A549 (cell line): ENCODE measurements at regions not wholly inside any gene's neighbourhood (a gene's known extent, or its start where the extent isn't known, plus 50 kb on each side); places are given as distances from the start of the nearest gene placed in this dataset.

ENCODE experiments used
- ATAC-seq, 2 experiments: fragments of 200-7000 bp in 1 of 2; fragments of >200 bp in 1 of 2; cut with Nextera tagmentation in 1 of 2; cut with Tn5 transposase in 1 of 2; 3 replicates each; pipeline versions ENCODE4 v1.8.0 to v1.9.1; 2018 to 2020; ENCODE audit warnings: mild to moderate bottlenecking in 1 of 2, moderate library complexity in 1 of 2
- CTCF ChIA-PET: fragments of 300-600 bp; sonication (Branson Sonifier 250); formaldehyde crosslinking; extraction: SDS; loops from one replicate; lab custom pipeline; 2021; ENCODE audit warnings: antibody characterized with exemption, inconsistent platforms; lab: Yijun Ruan, JAX
- POLR2A ChIA-PET: fragments of 350-600 bp; formaldehyde crosslinking; extraction: SDS; loops from one replicate; lab custom pipeline; 2021; ENCODE audit warnings: antibody characterized with exemption, inconsistent platforms; lab: Yijun Ruan, JAX
- DNase-seq, 2 experiments: peaks; one replicate each; pipeline versions ENCODE4 v3.0.0 to v3.0.0-alpha.2; 2011 to 2016; ENCODE audit warnings: low read depth in 1 of 2, low spot score in 1 of 2
- FAIRE-seq: peaks from 2 replicates; lab custom pipeline; 2011; peaks lifted over from hg19 to GRCh38; lab: Jason Lieb, UNC
- H3K27ac ChIP-seq, 2 experiments: fragments of >200 bp; sonication (Bioruptor Twin); formaldehyde crosslinking; 3 replicates each; pipeline ENCODE4 v1.5.1; 2016 to 2017
- H3K4me1 ChIP-seq: fragments of >200 bp; sonication (Bioruptor Twin); formaldehyde crosslinking; 3 replicates; pipeline ENCODE4 v1.6.1; 2016
- H3K4me2 ChIP-seq: fragments of >200 bp; sonication (Bioruptor Twin); formaldehyde crosslinking; 3 replicates; pipeline ENCODE4 v1.6.1; 2016
- H3K4me3 ChIP-seq: fragments of >200 bp; sonication (Bioruptor Twin); formaldehyde crosslinking; 3 replicates; pipeline ENCODE4 v1.5.1; 2016
- H3K9me3 ChIP-seq: fragments of >200 bp; sonication (Bioruptor Twin); formaldehyde crosslinking; 3 replicates; pipeline ENCODE4 v1.6.1; 2016
- BHLHE40 ChIP-seq: IDR thresholded peaks from 2 replicates; pipeline ENCODE4 v1.6.1; 2012; ENCODE audit warnings: low read depth, low read length, inconsistent platforms
- CBX8 ChIP-seq: fragments of 200-600 bp; sonication (generic); IDR thresholded peaks from 2 replicates; pipeline ENCODE4 v1.6.1; 2016
- CEBPB ChIP-seq, 2 experiments: fragments of >200 bp in 1 of 2; sonication (Bioruptor Twin) in 1 of 2; formaldehyde crosslinking in 1 of 2; IDR thresholded peaks; 2 replicates each; pipeline ENCODE4 v1.6.1; 2012 to 2016
- FOXS1 ChIP-seq: fragments of 250-450 bp; sonication (Bioruptor Pico); IDR thresholded peaks from 2 replicates; pipeline ENCODE4 v1.5.0; 2020; ENCODE audit warnings: mild to moderate bottlenecking, moderate library complexity
- GATA3 ChIP-seq: IDR thresholded peaks from 2 replicates; pipeline ENCODE4 v1.6.1; 2012; ENCODE audit warnings: borderline replicate concordance
- HDAC2 ChIP-seq: fragments of 200-600 bp; sonication (generic); IDR thresholded peaks from 2 replicates; pipeline ENCODE4 v1.6.1; 2016
- HOXA7 ChIP-seq: fragments of 250-450 bp; sonication (Bioruptor Pico); IDR thresholded peaks from 2 replicates; pipeline ENCODE4 v1.5.0; 2020; ENCODE audit warnings: mild to moderate bottlenecking, moderate library complexity
- HOXB5 ChIP-seq: fragments of 250-450 bp; sonication (Bioruptor Pico); IDR thresholded peaks from 2 replicates; pipeline ENCODE4 v1.5.0; 2020; ENCODE audit warnings: mild to moderate bottlenecking, moderate library complexity
- JUN ChIP-seq, 2 experiments: fragments of >200 bp; sonication (Bioruptor Twin); formaldehyde crosslinking; IDR thresholded peaks; 2 replicates in 1 of 2; 3 replicates in 1 of 2; pipeline ENCODE4 v1.6.1; 2016 to 2017
- KDM1A ChIP-seq: fragments of 200-600 bp; sonication (generic); IDR thresholded peaks from 2 replicates; pipeline ENCODE4 v1.6.1; 2016; ENCODE audit warnings: low read depth, mild to moderate bottlenecking
- MAZ ChIP-seq: fragments of 150-350 bp; IDR thresholded peaks from 2 replicates; pipeline ENCODE4 v1.6.1; 2014; ENCODE audit warnings: antibody characterized with exemption, low read depth, low read length, borderline replicate concordance
- RCOR1 ChIP-seq: fragments of 150-350 bp; IDR thresholded peaks from 2 replicates; pipeline ENCODE4 v1.6.1; 2014; ENCODE audit warnings: antibody characterized with exemption, low read length, low read depth
- RFX5 ChIP-seq: fragments of 450-650 bp; IDR thresholded peaks from 2 replicates; pipeline ENCODE4 v1.7.1; 2014; ENCODE audit warnings: antibody characterized with exemption, mild to moderate bottlenecking, moderate library complexity
- TFCP2L1 ChIP-seq: fragments of 250-450 bp; sonication (Bioruptor Pico); IDR thresholded peaks from 2 replicates; pipeline ENCODE4 v1.5.0; 2021; ENCODE audit warnings: mild to moderate bottlenecking
- ZFP36 ChIP-seq: fragments of 450-650 bp; IDR thresholded peaks from 2 replicates; pipeline ENCODE4 v1.6.1; 2014; ENCODE audit warnings: borderline replicate concordance; ENCODE audit not compliant: partially characterized antibody
- ZNF302 ChIP-seq: fragments of 250-450 bp; sonication (Bioruptor Pico); IDR thresholded peaks from 2 replicates; pipeline ENCODE4 v1.9.0; 2021; ENCODE audit warnings: inconsistent platforms, mild to moderate bottlenecking, moderate library complexity
- ZSCAN20 ChIP-seq: fragments of 250-450 bp; sonication (Bioruptor Pico); IDR thresholded peaks from 2 replicates; pipeline ENCODE4 v1.8.0; 2022; ENCODE audit warnings: mild to moderate bottlenecking, moderate library complexity
- WGBS: methylation state at CpG from one replicate; pipeline ENCODE4 v1.1.6; 2017; ENCODE audit errors: missing lambda C conversion rate; 5-methylcytosine and 5-hydroxymethylcytosine counted together
- TF ChIP-seq, protein P1 (sequence below): fragments of 150-350 bp; IDR thresholded peaks from 2 replicates; pipeline ENCODE4 v1.6.1; 2014; ENCODE audit warnings: low read depth, mild to moderate bottlenecking, low read length
- TF ChIP-seq, protein P2 (sequence below): IDR thresholded peaks from 2 replicates; pipeline ENCODE4 v1.6.1; 2012
- TF ChIP-seq, protein P3 (sequence below): fragments of >200 bp; sonication (Bioruptor Twin); formaldehyde crosslinking; IDR thresholded peaks from 3 replicates; pipeline ENCODE4 v1.5.1; 2016
- TF ChIP-seq, protein P4 (sequence below): fragments of >200 bp; sonication (Bioruptor Twin); formaldehyde crosslinking; IDR thresholded peaks from 3 replicates; pipeline ENCODE4 v1.6.1; 2016
- TF ChIP-seq, protein P5 (sequence below): fragments of 200-600 bp; sonication (generic); IDR thresholded peaks from 2 replicates; pipeline ENCODE4 v1.6.1; 2016; ENCODE audit warnings: antibody characterized with exemption, mild to moderate bottlenecking, moderate library complexity

DNA sequence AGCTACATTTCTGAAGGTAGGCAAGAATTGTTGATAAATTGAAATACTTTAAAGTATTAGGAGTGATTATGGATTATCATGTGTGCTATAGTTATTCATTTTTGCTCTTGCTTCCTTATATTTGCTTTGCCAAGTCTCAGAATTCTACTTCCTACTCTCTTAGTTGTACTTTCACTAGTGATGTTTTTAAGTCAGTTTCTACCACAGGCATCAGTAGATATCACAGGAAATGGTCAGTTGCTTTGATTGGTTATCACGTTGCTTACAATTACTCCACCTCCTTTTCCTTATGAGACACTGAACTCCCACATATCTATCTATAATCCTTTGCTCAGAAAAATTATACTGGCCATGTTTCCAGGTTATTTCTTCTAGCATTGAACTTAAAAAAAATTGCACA is 472.8 kb downstream of the DMRTA1 start:
- no peak for DNase-seq
- Histone ChIP-seq H3K4me2 (no peak overlapping the region), H3K9me3 (no peaks in the 10 kb centered on the region), H3K4me1 (no peaks in the 10 kb centered on the region), H3K27ac (no peak overlapping the region), H3K4me3 (no peak overlapping the region)
- TF ChIP-seq, protein P1, sequence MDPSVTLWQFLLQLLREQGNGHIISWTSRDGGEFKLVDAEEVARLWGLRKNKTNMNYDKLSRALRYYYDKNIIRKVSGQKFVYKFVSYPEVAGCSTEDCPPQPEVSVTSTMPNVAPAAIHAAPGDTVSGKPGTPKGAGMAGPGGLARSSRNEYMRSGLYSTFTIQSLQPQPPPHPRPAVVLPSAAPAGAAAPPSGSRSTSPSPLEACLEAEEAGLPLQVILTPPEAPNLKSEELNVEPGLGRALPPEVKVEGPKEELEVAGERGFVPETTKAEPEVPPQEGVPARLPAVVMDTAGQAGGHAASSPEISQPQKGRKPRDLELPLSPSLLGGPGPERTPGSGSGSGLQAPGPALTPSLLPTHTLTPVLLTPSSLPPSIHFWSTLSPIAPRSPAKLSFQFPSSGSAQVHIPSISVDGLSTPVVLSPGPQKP = no peak
- TF ChIP-seq MAZ = no peak
- TF ChIP-seq HOXB5 (CRISPR knock-in tag) = no peak
- TF ChIP-seq, protein P2, sequence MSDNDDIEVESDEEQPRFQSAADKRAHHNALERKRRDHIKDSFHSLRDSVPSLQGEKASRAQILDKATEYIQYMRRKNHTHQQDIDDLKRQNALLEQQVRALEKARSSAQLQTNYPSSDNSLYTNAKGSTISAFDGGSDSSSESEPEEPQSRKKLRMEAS = no peak
- no peak for TF ChIP-seq ZNF302 (CRISPR knock-in tag)
- TF ChIP-seq, protein P3, sequence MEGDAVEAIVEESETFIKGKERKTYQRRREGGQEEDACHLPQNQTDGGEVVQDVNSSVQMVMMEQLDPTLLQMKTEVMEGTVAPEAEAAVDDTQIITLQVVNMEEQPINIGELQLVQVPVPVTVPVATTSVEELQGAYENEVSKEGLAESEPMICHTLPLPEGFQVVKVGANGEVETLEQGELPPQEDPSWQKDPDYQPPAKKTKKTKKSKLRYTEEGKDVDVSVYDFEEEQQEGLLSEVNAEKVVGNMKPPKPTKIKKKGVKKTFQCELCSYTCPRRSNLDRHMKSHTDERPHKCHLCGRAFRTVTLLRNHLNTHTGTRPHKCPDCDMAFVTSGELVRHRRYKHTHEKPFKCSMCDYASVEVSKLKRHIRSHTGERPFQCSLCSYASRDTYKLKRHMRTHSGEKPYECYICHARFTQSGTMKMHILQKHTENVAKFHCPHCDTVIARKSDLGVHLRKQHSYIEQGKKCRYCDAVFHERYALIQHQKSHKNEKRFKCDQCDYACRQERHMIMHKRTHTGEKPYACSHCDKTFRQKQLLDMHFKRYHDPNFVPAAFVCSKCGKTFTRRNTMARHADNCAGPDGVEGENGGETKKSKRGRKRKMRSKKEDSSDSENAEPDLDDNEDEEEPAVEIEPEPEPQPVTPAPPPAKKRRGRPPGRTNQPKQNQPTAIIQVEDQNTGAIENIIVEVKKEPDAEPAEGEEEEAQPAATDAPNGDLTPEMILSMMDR = no peak
- no peak for TF ChIP-seq KDM1A
- TF ChIP-seq FOXS1 (CRISPR knock-in tag) = no peak
- TF ChIP-seq, protein P4, sequence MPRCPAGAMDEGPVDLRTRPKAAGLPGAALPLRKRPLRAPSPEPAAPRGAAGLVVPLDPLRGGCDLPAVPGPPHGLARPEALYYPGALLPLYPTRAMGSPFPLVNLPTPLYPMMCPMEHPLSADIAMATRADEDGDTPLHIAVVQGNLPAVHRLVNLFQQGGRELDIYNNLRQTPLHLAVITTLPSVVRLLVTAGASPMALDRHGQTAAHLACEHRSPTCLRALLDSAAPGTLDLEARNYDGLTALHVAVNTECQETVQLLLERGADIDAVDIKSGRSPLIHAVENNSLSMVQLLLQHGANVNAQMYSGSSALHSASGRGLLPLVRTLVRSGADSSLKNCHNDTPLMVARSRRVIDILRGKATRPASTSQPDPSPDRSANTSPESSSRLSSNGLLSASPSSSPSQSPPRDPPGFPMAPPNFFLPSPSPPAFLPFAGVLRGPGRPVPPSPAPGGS = no peak
- FAIRE-seq = no peak
- WGBS = 6% methylated on average over 1 of the region's 1 CpG
- CTCF ChIA-PET = no interaction called here
- no peak for ATAC-seq
- POLR2A ChIA-PET = no interaction called here

DNA sequence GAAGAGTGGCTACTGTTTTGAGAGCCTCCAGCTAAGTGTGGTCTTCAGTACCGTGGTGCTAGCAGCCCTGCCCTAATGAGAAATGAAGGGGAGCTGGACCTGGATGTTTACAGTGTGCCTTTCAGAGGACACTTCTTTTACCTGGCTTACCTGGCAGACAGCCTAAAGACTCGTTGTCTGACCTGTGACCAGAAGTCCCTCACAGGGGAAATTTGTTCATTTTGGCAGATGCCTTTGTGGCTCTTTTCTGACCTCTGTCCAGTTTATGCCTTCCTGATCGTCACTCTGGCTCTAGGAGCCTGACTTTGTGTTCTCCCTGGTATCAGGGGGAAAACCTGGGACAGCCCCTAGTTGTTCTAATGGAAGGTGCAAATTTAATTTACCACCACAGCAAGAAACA is 475.1 kb downstream of the DMRTA1 start:
- TF ChIP-seq HOXA7 (CRISPR knock-in tag) = no peak
- no peak for TF ChIP-seq CBX8
- no peak for TF ChIP-seq ZSCAN20 (CRISPR knock-in tag)
- no peak for TF ChIP-seq BHLHE40
- TF ChIP-seq GATA3 = no peak
- TF ChIP-seq JUN (IDR thresholded peaks at IDR 0.05) = no peak
- TF ChIP-seq ZFP36 = no peak
- TF ChIP-seq TFCP2L1 (CRISPR knock-in tag) = no peak
- no peak for TF ChIP-seq HDAC2
- TF ChIP-seq, protein P2 = no peak
- TF ChIP-seq, protein P5, sequence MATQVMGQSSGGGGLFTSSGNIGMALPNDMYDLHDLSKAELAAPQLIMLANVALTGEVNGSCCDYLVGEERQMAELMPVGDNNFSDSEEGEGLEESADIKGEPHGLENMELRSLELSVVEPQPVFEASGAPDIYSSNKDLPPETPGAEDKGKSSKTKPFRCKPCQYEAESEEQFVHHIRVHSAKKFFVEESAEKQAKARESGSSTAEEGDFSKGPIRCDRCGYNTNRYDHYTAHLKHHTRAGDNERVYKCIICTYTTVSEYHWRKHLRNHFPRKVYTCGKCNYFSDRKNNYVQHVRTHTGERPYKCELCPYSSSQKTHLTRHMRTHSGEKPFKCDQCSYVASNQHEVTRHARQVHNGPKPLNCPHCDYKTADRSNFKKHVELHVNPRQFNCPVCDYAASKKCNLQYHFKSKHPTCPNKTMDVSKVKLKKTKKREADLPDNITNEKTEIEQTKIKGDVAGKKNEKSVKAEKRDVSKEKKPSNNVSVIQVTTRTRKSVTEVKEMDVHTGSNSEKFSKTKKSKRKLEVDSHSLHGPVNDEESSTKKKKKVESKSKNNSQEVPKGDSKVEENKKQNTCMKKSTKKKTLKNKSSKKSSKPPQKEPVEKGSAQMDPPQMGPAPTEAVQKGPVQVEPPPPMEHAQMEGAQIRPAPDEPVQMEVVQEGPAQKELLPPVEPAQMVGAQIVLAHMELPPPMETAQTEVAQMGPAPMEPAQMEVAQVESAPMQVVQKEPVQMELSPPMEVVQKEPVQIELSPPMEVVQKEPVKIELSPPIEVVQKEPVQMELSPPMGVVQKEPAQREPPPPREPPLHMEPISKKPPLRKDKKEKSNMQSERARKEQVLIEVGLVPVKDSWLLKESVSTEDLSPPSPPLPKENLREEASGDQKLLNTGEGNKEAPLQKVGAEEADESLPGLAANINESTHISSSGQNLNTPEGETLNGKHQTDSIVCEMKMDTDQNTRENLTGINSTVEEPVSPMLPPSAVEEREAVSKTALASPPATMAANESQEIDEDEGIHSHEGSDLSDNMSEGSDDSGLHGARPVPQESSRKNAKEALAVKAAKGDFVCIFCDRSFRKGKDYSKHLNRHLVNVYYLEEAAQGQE = no peak
- no peak for TF ChIP-seq RCOR1
- TF ChIP-seq CEBPB (IDR thresholded peaks at IDR 0.05) = no peak
- TF ChIP-seq RFX5 = no peak
- 7% methylated on average over 3 of the region's 3 CpGs for WGBS

More for the DNA sequence above, 475.1 kb downstream of the DMRTA1 start:
- Histone ChIP-seq H3K4me2 (no peak overlapping the region), H3K9me3 (no peaks in the 10 kb centered on the region), H3K4me1 (no peaks in the 10 kb centered on the region), H3K4me3 (no peak overlapping the region), H3K27ac (no peak overlapping the region)
- CTCF ChIA-PET = no interaction called here
- no peak for ATAC-seq
- POLR2A ChIA-PET = no interaction called here
- no peak for FAIRE-seq
- no peak for DNase-seq
